HepG2 (cell line): ENCODE measurements at regions not wholly inside any gene's neighbourhood (a gene's known extent, or its start where the extent isn't known, plus 50 kb on each side); places are given as distances from the start of the nearest gene placed in this dataset.

Experiments
- ATAC-seq: fragments of 200-7000 bp; cut with Tn5 transposase; 3 replicates; pipeline ENCODE4 v1.9.1; 2020; ENCODE audit warnings: mild to moderate bottlenecking, moderate library complexity
- BruUV-seq: library from RNA; stranded (reverse); fragments of 400-500 nt; replicated peaks from 2 replicates; lab custom pipeline; 2021; lab: Mats Ljungman, UMichigan
- CTCF ChIA-PET: fragments of 300-600 bp; formaldehyde crosslinking; extraction: SDS; loops from one replicate; lab custom pipeline; 2021; ENCODE audit warnings: low total read pairs, inconsistent platforms, low intra/inter-chr PET ratio; lab: Yijun Ruan, JAX
- POLR2A ChIA-PET: fragments of 350-600 bp; sonication (Branson Sonifier 250); formaldehyde crosslinking; loops from one replicate; lab custom pipeline; 2020; ENCODE audit warnings: antibody characterized with exemption, inconsistent platforms; lab: Yijun Ruan, JAX
- DNase-seq: peaks from one replicate; pipeline ENCODE4 v3.0.0-alpha.2; 2015; ENCODE audit warnings: low spot score
- FAIRE-seq: peaks from 3 replicates; lab custom pipeline; 2011; peaks lifted over from hg19 to GRCh38; lab: Jason Lieb, UNC
- H2AFZ ChIP-seq: one replicate; pipeline ENCODE4 v1.6.1; 2011; ENCODE audit warnings: low read length, inconsistent platforms
- H3K27ac ChIP-seq: fragments of 300-600 bp; 3 replicates; pipeline ENCODE4 v1.8.0; 2011; ENCODE audit warnings: mixed run types, mild to moderate bottlenecking, mixed read lengths, low read length, inconsistent platforms; ENCODE audit not compliant: insufficient read depth; ENCODE audit errors: extremely low read length
- H3K27me3 ChIP-seq, 2 experiments: fragments of 200-600 bp in 1 of 2; 2 replicates in 1 of 2; 3 replicates in 1 of 2; pipeline versions ENCODE4 v1.6.0 to v1.8.0; 2011; ENCODE audit warnings: low read length in 2 of 2, mild to moderate bottlenecking in 2 of 2, moderate library complexity in 2 of 2, inconsistent platforms in 1 of 2; ENCODE audit not compliant: insufficient read depth in 2 of 2, control insufficient read depth in 1 of 2
- H3K36me3 ChIP-seq, 2 experiments: fragments of 200-600 bp in 1 of 2; replicated peaks in 1 of 2; 2 replicates in 1 of 2; 3 replicates in 1 of 2; pipeline versions ENCODE4 v1.5.1 to v1.8.0; 2011; ENCODE audit warnings: low read length in 2 of 2, inconsistent platforms in 1 of 2; ENCODE audit not compliant: insufficient read depth in 2 of 2, control insufficient read depth in 1 of 2
- H3K4me1 ChIP-seq: 2 replicates; pipeline ENCODE4 v1.5.1; 2012; ENCODE audit warnings: low read length, inconsistent platforms; ENCODE audit not compliant: insufficient read depth
- H3K4me2 ChIP-seq: 2 replicates; pipeline ENCODE4 v1.6.0; 2011; ENCODE audit warnings: low read depth, low read length, inconsistent platforms
- H3K4me3 ChIP-seq, 3 experiments: fragments of 200-600 bp in 1 of 3; sonication (generic), shearing (Covaris generic) in 1 of 3; replicated peaks in 1 of 3; 2 replicates each; pipeline ENCODE4 v1.5.1; 2011 to 2016; ENCODE audit warnings: low read length in 3 of 3, inconsistent platforms in 2 of 3, low read depth in 2 of 3, mild to moderate bottlenecking in 2 of 3, control low read depth in 1 of 3, mixed read lengths in 1 of 3; ENCODE audit not compliant: insufficient read depth in 1 of 3
- H3K79me2 ChIP-seq: one replicate; pipeline ENCODE4 v1.6.1; 2011; ENCODE audit warnings: low read length, inconsistent platforms; ENCODE audit not compliant: insufficient read depth
- H3K9ac ChIP-seq: 2 replicates; pipeline ENCODE4 v1.6.0; 2011; ENCODE audit warnings: mild to moderate bottlenecking, low read depth, low read length, inconsistent platforms; ENCODE audit not compliant: insufficient read depth
- H3K9me3 ChIP-seq: 2 replicates; pipeline ENCODE4 v1.5.1; 2012; ENCODE audit warnings: mild to moderate bottlenecking, low read length
- H4K20me1 ChIP-seq: 2 replicates; pipeline ENCODE4 v1.6.0; 2011; ENCODE audit warnings: inconsistent platforms, mild to moderate bottlenecking, low read length, moderate library complexity; ENCODE audit not compliant: insufficient read depth
- AKAP8 ChIP-seq: sonication (generic); formaldehyde crosslinking; IDR thresholded peaks from 2 replicates; pipeline ENCODE4 v1.5.1; 2020; ENCODE audit warnings: mild to moderate bottlenecking, missing genetic modification reagents
- ARID2 ChIP-seq: sonication (generic); formaldehyde crosslinking; IDR thresholded peaks from 2 replicates; pipeline ENCODE4 v1.8.1; 2022; ENCODE audit warnings: mild to moderate bottlenecking, missing genetic modification reagents, borderline replicate concordance
- BATF2 ChIP-seq: sonication (generic); formaldehyde crosslinking; IDR thresholded peaks from 2 replicates; pipeline ENCODE4 v1.8.0; 2022; ENCODE audit warnings: mild to moderate bottlenecking, missing genetic modification reagents, moderate library complexity
- ERF ChIP-seq: IDR thresholded peaks from 2 replicates; pipeline ENCODE4 v1.6.1; 2018; ENCODE audit warnings: missing biosample characterization, missing genetic modification reagents
- TGIF2 ChIP-seq: IDR thresholded peaks from 2 replicates; pipeline ENCODE4 v1.6.1; 2016; ENCODE audit warnings: control low read depth, missing compliant biosample characterization
- THAP7 ChIP-seq: sonication (generic); formaldehyde crosslinking; IDR thresholded peaks from 2 replicates; pipeline ENCODE4 v1.8.1; 2023; ENCODE audit warnings: mild to moderate bottlenecking, missing genetic modification reagents
- WGBS: methylation state at CpG from one replicate; pipeline ENCODE4 v1.1.6; 2017; ENCODE audit warnings: low lambda C conversion rate; 5-methylcytosine and 5-hydroxymethylcytosine counted together
- in situ Hi-C: cut with HindIII; loops from 2 replicates; pipeline ENCODE4 v1.10.0; 2017; ENCODE audit warnings: low pct_unique_long_range_greater_than_20kb; ENCODE audit not compliant: extremely low pct_ligation_motif_present
- intact Hi-C: fragments of 100-400 bp; cut with micrococcal nuclease; formaldehyde crosslinking; loops from one replicate; pipeline ENCODE4 v1.10.0; 2022; ENCODE audit not compliant: unreplicated experiment
- TF ChIP-seq, protein P1 (sequence below): sonication (generic); formaldehyde crosslinking; IDR thresholded peaks from 2 replicates; pipeline ENCODE4; 2020; ENCODE audit warnings: missing genetic modification reagents, mild to moderate bottlenecking, borderline replicate concordance

- no peak overlapping the region for H3K4me3 ChIP-seq
- no peaks in the 10 kb centered on the region for H3K36me3 ChIP-seq
- no peak for ATAC-seq
- no peaks in the 10 kb centered on the region for H3K79me2 ChIP-seq
- FAIRE-seq = no peak
- CTCF ChIA-PET = no interaction called here
- intact Hi-C loops = no loop called here
- POLR2A ChIA-PET = no interaction called here
- no peaks in the 10 kb centered on the region for H3K4me1 ChIP-seq
- no peak overlapping the region for H3K27ac ChIP-seq
- no TSS peak for BruUV-seq
- H3K9me3 ChIP-seq = peaks cover 79% of the 10 kb centered on the region
- TF ChIP-seq, protein P1, sequence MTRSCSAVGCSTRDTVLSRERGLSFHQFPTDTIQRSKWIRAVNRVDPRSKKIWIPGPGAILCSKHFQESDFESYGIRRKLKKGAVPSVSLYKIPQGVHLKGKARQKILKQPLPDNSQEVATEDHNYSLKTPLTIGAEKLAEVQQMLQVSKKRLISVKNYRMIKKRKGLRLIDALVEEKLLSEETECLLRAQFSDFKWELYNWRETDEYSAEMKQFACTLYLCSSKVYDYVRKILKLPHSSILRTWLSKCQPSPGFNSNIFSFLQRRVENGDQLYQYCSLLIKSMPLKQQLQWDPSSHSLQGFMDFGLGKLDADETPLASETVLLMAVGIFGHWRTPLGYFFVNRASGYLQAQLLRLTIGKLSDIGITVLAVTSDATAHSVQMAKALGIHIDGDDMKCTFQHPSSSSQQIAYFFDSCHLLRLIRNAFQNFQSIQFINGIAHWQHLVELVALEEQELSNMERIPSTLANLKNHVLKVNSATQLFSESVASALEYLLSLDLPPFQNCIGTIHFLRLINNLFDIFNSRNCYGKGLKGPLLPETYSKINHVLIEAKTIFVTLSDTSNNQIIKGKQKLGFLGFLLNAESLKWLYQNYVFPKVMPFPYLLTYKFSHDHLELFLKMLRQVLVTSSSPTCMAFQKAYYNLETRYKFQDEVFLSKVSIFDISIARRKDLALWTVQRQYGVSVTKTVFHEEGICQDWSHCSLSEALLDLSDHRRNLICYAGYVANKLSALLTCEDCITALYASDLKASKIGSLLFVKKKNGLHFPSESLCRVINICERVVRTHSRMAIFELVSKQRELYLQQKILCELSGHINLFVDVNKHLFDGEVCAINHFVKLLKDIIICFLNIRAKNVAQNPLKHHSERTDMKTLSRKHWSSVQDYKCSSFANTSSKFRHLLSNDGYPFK = no peak
- TF ChIP-seq TGIF2 (CRISPR knock-in tag) = no peak
- no peak for TF ChIP-seq ERF (CRISPR knock-in tag)
- no peak for TF ChIP-seq AKAP8 (CRISPR knock-in tag)
- TF ChIP-seq BATF2 = no peak
- no peak for TF ChIP-seq ARID2 (CRISPR knock-in tag)
- no peak for TF ChIP-seq THAP7
- H3K4me2 ChIP-seq = no peak overlapping the region
- H3K27me3 ChIP-seq = no peaks in the 10 kb centered on the region
- in situ Hi-C loops = no loop called here
- no peak for DNase-seq
- H4K20me1 ChIP-seq = no peaks in the 10 kb centered on the region
- no peak overlapping the region for H2AFZ ChIP-seq
- no peak overlapping the region for H3K9ac ChIP-seq
- 43% methylated on average over 1 of the region's 1 CpG for WGBS
Observed at GRCh38 chr4:14178421-14178820, 550.9 kb upstream of the BOD1L1 start.
